ENCODE measurements at regions not wholly inside any gene's neighbourhood (a gene's known extent, or its start where the extent isn't known, plus 50 kb on each side); places are given as distances from the start of the nearest gene placed in this dataset.

- no peak for TF ChIP-seq E2F4 (CRISPR knock-in tag; IDR thresholded peaks at IDR 0.05; ENCODE audit: borderline replicate concordance, low read depth)
- TF ChIP-seq, protein P1, sequence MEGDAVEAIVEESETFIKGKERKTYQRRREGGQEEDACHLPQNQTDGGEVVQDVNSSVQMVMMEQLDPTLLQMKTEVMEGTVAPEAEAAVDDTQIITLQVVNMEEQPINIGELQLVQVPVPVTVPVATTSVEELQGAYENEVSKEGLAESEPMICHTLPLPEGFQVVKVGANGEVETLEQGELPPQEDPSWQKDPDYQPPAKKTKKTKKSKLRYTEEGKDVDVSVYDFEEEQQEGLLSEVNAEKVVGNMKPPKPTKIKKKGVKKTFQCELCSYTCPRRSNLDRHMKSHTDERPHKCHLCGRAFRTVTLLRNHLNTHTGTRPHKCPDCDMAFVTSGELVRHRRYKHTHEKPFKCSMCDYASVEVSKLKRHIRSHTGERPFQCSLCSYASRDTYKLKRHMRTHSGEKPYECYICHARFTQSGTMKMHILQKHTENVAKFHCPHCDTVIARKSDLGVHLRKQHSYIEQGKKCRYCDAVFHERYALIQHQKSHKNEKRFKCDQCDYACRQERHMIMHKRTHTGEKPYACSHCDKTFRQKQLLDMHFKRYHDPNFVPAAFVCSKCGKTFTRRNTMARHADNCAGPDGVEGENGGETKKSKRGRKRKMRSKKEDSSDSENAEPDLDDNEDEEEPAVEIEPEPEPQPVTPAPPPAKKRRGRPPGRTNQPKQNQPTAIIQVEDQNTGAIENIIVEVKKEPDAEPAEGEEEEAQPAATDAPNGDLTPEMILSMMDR (IDR thresholded peaks at IDR 0.05) = no peak
- TF ChIP-seq ZNF138 (CRISPR knock-in tag; conservative IDR thresholded peaks at IDR 0.05) = no peak
Observed at GRCh38 chr14:71800878-71801277, 131.4 kb upstream of the RGS6 start.

Measured in WTC11 (cell line).